Right renal cortex interstitium (tissue), 3 donors: ENCODE measurements at regions not wholly inside any gene's neighbourhood (a gene's known extent, or its start where the extent isn't known, plus 50 kb on each side); places are given as distances from the start of the nearest gene placed in this dataset.
"Not testable (repeated sequence)": the region's sequence is repeated elsewhere in the genome, so short reads cannot be mapped to it uniquely, and the experiment has no call there.

ENCODE experiments used
- DNase-seq, 3 donors: peaks; one replicate each; pipeline ENCODE4 v3.0.0-alpha.2; 2013; ENCODE audit warnings: low read depth in 3 of 3, low spot score in 2 of 3

- no peak for DNase-seq
Measured at GRCh38 chr3:63092515-63092914, 185.6 kb upstream of the SYNPR start.

- DNase-seq = no peak
Measured at GRCh38 chr3:63094642-63095408, 183.3 kb upstream of the SYNPR start.

- no peak for DNase-seq
Measured at GRCh38 chr3:63096248-63097058, 181.7 kb upstream of the SYNPR start.

GRCh38 chr3:63097396-63097795, 180.7 kb upstream of the SYNPR start:
- no peak for DNase-seq

- DNase-seq = no peak
Measured at GRCh38 chr3:63116922-63117321, 161.2 kb upstream of the SYNPR start.

- no peak for DNase-seq
Measured at GRCh38 chr3:63124090-63124489, 154.0 kb upstream of the SYNPR start.

- DNase-seq = no peak
Measured at GRCh38 chr3:63126530-63126929, 151.6 kb upstream of the SYNPR start.

GRCh38 chr3:63128380-63128779, 149.7 kb upstream of the SYNPR start:
- DNase-seq = no peak

GRCh38 chr3:63130625-63131024, 147.5 kb upstream of the SYNPR start:
- DNase-seq = no peak

GRCh38 chr3:63132461-63133250, 145.5 kb upstream of the SYNPR start:
- no peak for DNase-seq

GRCh38 chr3:63135367-63135766, 142.7 kb upstream of the SYNPR start:
- DNase-seq = no peak

- DNase-seq = not testable (repeated sequence)
Measured at GRCh38 chr3:63136249-63136648, 141.9 kb upstream of the SYNPR start.

GRCh38 chr3:63142681-63143080, 135.4 kb upstream of the SYNPR start:
- no peak for DNase-seq

- no peak for DNase-seq
Measured at GRCh38 chr3:63146154-63146553, 132.0 kb upstream of the SYNPR start.

- no peak for DNase-seq
Measured at GRCh38 chr3:63150880-63151279, 127.2 kb upstream of the SYNPR start.

GRCh38 chr3:63151897-63152296, 126.2 kb upstream of the SYNPR start:
- DNase-seq = no peak

- DNase-seq = no peak
Measured at GRCh38 chr3:63159764-63160163, 118.3 kb upstream of the SYNPR start.

GRCh38 chr3:63167113-63167512, 111.0 kb upstream of the SYNPR start:
- DNase-seq = no peak

GRCh38 chr3:63168179-63168578, 109.9 kb upstream of the SYNPR start:
- DNase-seq = no peak

GRCh38 chr3:63179862-63180522, 98.1 kb upstream of the SYNPR start:
- no peak for DNase-seq

GRCh38 chr3:63192248-63192647, 85.9 kb upstream of the SYNPR start:
- no peak for DNase-seq
